Retinal pigment epithelial cell (primary cell): ENCODE measurements at regions not wholly inside any gene's neighbourhood (a gene's known extent, or its start where the extent isn't known, plus 50 kb on each side); places are given as distances from the start of the nearest gene placed in this dataset.
"Not testable (repeated sequence)": the region's sequence is repeated elsewhere in the genome, so short reads cannot be mapped to it uniquely, and the experiment has no call there.

ENCODE experiments used
- DNase-seq: peaks from one replicate; pipeline ENCODE4 v3.0.0-alpha.2; 2010; ENCODE audit warnings: low read depth
- H3K4me3 ChIP-seq: 2 replicates; pipeline ENCODE4 v1.5.1; 2011; ENCODE audit warnings: mild to moderate bottlenecking, low read length, control low read depth, moderate library complexity
- CTCF ChIP-seq: conservative IDR thresholded peaks from 2 replicates; pipeline ENCODE4 v1.5.1; 2011; ENCODE audit warnings: low read depth, low read length, control low read depth, inconsistent platforms

- no peak for DNase-seq
- H3K4me3 ChIP-seq: no peak overlapping the region
Observed at GRCh38 chr6:85236636-85237035, 213.2 kb upstream of the NT5E start.

GRCh38 chr6:85227345-85227744 lies 222.5 kb upstream of the NT5E start:
- not testable (repeated sequence) for DNase-seq, H3K4me3 ChIP-seq

More at GRCh38 chr6:85236636-85237035, 213.2 kb upstream of the NT5E start:
- no peak for TF ChIP-seq CTCF

- H3K4me3 ChIP-seq, DNase-seq: not testable (repeated sequence)
Observed at GRCh38 chr6:85212794-85213193, 237.1 kb upstream of the NT5E start.

GRCh38 chr6:85195243-85195642 lies 254.6 kb upstream of the NT5E start:
- no peak for TF ChIP-seq CTCF
- DNase-seq: no peak
- H3K4me3 ChIP-seq: no peak overlapping the region

GRCh38 chr6:85193339-85193738 lies 256.5 kb upstream of the NT5E start:
- DNase-seq: no peak
- no peak overlapping the region for H3K4me3 ChIP-seq
- TF ChIP-seq CTCF: no peak

- DNase-seq: no peak
- no peak overlapping the region for H3K4me3 ChIP-seq
- TF ChIP-seq CTCF: no peak
Observed at GRCh38 chr6:85192596-85192995, 257.3 kb upstream of the NT5E start.

GRCh38 chr6:85192186-85192585 lies 257.7 kb upstream of the NT5E start:
- no peak for TF ChIP-seq CTCF
- H3K4me3 ChIP-seq: no peak overlapping the region
- no peak for DNase-seq

GRCh38 chr6:85191656-85192055 lies 258.2 kb upstream of the NT5E start:
- DNase-seq: no peak
- no peak for TF ChIP-seq CTCF
- no peak overlapping the region for H3K4me3 ChIP-seq
